ENCODE measurements at regions not wholly inside any gene's neighbourhood (a gene's known extent, or its start where the extent isn't known, plus 50 kb on each side); places are given as distances from the start of the nearest gene placed in this dataset.

DNA sequence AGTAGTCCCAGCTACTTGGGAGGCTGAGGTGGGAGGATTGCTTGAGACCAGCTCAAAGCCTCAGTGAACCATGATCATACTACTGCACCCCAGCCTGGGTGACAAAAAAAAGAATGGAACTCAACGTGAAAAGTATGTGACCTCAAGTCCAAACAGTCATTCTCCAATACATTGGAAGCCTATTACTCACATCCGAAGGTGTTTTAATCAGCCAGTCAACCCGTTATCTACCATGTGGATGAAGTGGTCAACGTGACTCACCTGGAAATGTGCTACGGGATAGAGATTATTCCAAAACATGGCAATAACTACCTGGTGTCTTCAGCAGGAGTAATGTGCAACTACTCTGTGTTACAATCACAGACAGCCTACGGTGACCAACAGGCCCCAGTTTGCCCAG is 85.8 kb upstream of the TOP1 start:
- no peak for DNase-seq

DNA sequence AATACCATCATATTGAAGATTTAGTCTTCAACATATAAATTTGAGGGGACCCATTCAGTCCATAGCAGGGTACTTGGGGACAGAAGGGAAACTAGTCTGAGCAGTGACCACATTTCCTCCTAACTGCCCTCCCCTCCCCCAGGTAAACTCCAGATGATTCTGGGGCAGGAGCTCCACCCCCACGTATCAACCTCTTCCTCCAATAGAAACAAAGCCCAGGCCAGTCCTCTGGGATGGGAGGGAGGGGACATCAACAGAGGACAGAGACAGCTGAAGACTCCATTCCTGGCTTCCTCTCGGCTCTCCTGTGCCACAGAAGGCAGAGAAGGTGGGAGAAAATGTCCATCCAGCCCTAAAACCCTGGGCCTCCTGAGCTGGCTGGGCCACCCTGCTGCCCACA is 85.0 kb upstream of the TOP1 start:
- no peak for DNase-seq

DNA sequence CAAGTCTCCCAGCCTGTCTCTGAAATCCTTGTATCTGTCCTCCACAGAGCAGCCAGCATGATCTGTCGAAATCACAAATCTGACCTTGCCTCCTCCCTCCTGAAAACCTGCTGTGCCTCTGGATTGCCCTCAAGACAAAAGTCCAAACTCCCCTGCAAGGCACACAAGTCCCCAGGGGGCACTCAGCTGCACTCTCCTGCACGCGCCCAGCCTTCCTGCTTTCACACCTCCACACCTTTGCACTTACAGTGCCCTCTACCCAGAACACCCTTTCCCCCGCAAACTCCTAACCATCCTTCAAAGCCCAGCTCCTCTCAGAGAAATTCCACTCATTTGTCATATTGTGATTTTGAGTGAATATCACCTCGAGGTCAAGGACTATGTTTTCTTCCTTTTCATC is 83.4 kb upstream of the TOP1 start:
- DNase-seq, result no peak

DNA sequence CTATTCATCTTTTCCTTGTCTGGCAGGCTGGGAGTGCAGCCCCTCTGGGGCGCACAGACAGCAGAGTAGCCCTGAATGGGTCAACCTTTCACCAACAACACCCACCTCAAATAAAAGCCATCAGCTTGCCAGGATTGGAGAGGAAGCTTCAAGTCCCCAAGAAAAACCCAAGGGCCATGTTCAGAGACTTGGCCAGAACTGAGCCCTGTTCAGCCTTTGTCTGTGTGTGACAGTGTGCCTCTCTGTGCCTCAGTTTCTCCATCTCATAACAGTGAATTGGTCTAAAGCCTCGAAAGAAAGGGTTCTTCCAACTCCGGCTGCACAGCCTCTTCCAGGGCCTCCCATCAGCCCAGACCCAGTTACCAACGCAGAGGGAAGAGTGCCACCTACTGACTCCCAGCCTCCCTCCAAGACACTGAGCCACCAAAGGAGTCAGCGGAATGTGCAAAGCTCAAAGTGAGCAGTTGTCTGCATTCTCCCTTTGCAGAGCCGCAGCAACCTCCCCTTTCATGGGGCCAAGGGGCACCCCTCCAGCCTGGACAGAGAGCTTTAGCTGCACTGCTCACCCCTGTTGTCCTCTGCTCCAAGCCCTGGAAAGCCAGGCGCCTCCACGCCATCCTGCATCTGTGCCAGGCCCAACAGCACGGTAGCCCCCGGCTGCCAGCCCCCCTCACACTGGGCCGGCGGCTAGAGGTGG is 82.7 kb upstream of the TOP1 start:
- peak; percentile 57 for DNase-seq

DNA sequence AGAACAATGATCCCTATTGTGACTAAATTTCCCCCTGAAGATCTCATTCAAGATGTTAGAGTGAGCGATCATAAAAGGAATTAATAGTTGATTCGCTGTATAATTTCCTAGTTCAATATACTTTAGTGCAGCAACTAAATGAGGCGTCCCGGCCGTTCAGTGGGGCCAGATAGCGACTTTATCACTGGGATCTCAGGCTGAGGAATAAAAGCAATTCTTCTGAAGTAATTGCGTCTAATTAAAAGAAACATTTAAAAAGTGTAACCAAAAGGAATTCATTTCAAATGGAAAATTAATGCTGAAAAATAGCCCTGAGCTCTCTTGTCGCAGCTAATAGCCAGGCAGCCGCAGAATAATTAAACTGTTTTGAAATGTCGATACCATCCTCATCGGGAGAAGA is 82.2 kb upstream of the TOP1 start:
- DNase-seq, result no peak

DNA sequence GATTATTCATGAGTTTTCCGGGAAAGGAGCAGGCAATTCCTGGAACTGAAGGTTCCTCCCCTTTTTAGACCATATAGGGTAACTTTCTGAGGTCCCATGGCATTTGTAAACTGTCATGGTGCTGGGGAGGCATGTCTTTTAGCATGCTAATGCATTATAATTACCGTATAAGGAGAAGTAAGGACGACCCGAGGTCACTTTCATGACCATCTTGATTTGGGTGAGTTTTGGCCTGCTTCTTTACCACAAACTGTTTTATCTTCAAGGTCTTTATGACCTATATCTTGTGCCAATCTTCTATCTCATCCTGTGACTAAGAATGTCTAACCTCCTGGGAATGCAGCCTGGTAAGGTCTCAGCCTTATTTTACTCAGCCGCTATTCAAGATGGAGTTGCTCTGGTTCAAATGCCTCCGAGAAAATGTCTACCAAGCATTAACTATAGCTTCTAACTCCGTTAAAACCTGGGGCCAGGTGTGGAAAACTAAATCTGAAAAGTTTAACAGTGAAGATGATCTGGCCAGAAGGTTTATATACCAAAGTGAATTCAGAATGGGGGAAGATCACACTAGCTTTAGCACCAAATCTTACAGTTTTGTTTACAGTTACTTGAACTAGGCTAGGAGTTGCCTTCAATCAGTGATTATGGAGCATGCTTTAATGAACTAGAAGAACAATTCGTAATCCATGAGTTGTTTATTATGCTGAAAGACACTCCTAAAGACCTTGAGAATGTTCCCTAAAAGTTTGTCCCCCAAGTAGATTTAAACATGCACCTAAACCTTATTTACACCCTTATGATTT is 80.0 kb upstream of the TOP1 start:
- DNase-seq, result no peak

DNA sequence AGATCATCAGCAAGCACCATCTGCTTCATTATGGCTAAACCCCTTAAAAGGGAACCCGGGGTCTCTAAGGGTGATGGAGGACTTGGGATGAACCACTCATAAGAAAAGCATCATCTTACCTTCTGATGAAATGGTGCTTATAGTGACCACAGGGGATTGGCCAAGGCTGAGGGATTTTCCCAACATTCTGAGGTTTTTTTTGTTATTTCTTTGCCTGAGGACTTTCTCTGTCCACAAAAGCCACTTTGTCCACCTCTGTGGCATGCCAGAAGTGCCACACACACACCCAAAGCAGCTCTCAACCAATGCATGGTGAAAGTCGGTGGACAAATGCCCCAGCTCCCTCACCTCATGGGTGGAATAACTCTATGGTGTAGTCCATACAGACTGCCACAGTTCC is 79.3 kb upstream of the TOP1 start:
- DNase-seq, result no peak

DNA sequence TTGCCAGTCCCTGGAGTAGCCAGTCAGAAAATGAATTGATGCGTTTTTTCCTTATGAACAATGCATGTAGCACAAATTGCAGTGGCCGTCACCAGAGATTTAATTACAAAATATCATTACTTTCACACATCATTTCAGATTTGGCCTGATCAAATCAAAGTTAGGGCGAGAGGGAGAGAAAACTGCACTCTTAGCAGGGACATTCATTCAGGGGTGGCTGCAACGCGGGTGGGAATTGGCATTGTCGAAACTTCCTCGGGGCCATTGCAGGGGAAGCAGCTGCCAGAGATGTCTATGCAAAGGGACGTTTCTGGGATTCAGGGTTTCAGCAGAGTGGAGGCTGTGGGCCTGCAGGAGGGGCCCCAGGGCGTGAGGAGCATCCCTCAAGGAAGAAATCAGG is 76.5 kb upstream of the TOP1 start:
- DNase-seq, result no peak

DNA sequence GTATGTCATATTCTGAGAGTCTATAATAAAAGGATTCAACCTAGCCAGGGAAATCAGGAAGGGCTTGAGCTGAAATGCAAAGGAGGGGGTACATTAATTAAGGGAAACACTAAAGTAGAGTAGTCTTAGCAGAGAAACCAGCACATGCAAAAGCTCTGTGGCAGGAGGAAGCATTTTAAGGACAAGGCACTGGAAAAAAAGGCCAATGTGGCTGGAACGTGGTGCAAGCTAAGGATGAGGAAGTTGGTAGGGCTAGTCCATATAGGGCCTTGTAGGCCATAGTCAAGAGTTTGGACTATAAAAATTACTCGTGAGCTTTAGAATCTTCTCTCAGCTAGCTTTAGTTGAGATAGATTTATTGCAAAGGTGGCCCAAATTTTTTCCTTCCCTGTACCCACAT is 75.2 kb upstream of the TOP1 start:
- no peak for DNase-seq

DNA sequence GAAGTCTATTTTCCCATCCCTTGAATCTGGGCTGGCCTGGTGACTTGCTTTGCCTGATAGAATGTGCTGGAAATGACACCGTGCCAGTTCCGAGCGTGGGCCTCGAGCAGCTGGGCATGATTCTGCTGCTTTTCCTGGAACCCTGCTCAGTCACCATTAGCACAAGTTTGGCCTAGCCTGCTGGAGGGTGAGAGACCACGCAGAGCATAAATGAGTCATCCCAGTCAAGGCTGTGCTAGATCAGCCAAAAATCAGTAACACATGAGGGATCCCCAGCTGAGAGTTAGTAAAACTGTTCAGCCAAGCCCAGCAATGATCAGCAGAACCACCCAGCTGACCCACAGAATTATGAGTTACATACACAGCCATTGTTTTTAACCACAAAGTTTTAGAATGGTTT is 74.8 kb upstream of the TOP1 start:
- DNase-seq, result no peak

DNA sequence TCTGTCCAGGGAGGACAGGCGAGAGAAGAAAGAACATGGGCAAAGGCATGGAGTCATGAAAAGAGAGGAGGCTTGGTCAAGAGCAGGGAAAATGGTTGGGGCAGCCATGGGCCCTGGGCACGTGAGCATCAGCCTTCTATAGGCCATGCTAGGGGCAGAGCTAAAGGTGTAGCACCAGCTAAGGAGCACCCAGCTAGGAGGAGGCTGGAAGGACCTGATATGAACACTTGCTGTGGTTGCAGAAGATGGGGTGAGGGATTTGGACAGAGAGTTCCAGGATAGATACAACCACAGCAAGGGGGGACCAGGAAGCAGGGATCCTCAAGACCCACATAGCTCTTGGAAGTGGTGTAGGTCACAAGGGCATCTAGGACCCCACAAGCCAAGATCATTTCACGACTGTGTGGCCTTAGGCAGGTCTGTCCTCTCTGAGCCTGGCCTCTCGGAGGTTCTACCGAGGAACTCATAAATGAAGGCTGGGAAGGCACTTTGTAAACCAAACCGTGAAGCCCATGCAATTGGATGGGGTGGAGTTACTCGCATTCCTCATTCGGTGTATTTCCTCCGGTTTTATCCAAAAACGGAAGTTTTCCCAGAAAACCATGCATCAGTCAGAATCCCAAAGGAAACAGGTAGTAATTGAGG is 74.0 kb upstream of the TOP1 start:
- DNase-seq, result no peak

DNA sequence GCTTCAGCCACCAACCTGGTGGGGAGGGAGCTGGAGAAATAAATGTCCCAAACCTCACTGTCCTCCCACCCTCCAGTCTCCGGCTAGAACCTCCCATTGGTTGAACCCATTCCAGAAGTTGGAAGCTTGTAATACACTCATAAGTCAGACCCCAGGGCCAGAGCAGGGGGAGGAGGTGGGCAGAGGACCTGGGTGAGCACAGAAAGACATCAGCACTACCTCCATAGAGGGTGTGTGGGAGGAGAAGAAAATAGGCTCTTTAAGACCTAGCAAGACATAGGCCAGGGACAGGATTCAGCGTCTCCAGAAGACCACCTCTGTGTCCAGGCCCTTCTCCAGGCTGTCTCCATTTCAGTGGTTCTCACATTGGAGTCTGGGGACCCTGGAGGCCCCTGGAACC is 73.3 kb upstream of the TOP1 start:
- DNase-seq, result no peak

DNA sequence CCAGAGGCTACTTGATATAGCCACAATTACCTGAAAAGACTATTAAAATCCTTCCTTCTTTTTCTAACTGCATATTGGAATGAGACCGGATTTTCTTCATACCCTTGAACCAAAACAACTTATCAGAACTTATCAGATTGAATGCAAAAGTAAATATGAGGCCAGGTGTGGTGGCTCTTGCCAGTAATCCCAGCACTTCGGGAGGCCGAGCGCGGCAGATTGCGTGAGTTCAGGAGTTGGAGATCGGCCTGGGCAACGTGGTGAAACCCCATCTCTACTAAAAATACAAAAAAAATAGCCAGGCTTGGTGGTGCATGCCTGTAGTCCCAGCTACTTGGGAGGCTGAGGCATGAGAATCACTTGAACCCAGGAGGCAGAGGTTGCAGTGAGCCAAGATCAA is 72.8 kb upstream of the TOP1 start:
- DNase-seq, result peak; percentile 13

DNA sequence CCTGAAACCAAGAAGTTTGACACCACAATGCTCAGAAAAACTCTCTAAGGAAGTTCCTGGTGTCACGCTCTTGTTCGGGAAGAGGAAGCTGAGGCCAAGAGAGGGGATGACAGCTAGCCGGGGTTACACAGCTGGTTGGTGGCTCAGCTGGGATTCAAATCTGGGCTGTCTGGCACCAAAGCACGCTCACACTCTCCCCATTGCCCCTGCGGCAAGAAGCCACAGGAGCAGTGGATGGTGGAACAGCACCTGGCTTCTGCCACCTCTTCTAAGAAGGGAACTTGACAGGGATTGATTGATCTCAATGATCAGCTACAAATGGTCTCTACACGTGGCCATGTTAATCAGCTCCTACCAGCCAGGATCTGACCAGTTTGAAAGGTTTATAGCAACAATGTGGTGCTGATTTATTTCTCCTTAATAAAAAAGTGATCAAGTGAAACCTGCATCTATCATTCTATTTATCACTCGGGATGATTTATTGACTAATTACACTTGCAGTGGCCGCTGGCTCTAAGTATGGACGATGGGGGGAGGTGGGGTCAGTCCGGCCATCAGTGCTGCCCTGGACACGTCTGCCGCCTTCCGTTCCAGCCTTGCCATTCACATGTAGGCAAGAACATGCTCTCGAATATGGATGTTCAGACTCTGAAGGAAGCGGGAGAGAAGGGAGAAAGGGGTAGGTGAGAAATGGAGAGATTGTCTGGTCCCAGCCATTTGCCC is 71.9 kb upstream of the TOP1 start:
- DNase-seq, result no peak

DNA sequence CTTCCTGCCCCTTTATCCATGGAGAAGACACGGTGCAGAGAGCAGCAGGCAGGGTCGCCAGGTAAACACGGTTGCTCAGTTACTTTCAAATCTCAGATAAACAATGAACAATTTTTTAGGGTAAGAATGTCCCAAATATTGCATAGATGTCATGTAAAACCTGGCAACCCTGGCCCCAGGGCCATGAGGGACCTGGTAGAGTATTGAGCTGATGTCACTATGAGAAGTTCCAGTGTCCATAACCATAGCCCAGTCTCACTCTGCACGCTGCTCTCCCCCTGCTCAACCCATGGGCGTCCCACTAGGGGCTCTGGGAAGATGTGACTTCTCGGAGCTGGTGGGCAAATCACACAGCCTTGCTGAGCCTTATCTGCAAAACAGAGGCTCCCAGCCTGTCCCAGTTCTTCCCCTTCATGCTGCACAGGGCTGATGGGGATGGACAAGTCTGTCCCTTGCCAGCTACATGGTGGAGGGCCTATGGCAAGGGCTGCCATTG is 71.3 kb upstream of the TOP1 start:
- DNase-seq, result no peak

DNA sequence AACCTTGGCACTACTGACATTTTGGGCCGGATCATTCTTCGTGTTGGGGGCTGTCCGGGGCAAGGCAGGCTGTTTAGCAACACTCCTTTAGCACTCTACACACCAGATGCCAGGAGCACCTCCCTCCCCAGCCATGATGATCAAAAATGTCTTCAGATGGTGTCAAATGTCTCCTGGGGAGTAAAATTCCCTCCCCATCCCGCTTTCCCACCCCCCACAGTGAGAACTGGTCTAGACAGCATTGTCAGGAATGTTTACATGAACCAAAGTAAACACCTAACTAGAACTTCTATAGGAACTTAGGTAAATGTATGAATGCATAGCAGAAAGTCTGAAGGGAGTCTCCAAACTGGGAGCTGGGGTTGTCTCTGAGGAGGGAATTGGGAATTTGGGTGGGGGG is 70.0 kb upstream of the TOP1 start:
- DNase-seq, result no peak

DNA sequence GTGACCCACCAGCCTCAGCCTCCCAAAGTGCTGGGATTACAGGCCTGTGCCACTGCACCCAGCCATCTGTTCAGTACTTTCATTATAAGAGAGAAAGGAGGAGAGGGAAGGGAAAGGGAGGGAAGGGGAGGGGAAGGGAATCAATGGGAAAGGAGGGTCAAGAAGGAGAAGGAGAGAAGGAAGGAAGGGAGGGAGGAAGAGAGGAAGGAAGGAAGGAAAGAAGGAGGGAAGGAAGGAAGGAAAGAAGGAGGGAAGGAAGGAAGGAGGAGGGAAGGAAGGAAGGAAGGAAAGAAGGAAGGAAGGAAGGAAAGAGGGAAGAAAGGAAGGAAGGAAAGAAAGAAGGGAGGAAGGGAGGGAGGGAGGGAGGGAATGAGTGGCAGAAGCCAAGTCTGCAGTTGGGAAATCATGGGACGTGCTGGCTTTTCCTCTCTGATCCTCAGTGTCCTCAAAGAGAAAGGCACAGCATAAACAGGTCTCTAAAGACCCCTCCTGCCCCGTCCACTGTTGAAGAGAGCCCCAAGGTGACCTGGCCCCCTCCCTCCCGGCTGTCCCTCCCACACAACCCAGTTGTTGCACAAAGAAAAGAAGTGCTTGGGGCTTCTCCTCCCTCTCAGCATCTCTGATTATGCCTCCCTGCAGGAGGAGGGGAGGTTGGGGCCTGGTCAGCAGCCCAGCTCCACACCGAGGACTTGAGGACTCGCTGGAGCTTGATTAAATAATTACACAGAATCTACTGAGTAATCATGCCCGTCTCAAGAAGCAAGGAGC is 69.1 kb upstream of the TOP1 start:
- no peak for DNase-seq

DNA sequence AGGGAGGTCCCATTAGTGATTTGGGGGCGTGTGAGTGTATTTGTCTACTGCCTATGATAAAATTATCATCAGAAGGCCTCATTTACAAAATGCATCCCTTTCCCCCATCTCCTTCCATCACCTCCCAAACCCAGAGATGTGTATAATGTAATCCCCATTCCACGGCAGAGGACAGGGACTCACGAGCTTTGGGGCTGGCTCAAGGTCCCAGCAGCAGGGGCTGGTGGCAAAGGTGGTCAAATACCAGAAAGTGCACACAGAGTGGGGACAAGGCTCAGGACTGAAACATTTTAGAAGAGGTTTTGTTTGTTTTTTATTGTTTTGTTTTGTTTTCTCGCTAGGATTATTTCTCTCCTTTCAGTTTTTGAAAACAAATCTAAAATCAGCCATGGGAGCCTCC is 68.5 kb upstream of the TOP1 start:
- no peak for DNase-seq

DNA sequence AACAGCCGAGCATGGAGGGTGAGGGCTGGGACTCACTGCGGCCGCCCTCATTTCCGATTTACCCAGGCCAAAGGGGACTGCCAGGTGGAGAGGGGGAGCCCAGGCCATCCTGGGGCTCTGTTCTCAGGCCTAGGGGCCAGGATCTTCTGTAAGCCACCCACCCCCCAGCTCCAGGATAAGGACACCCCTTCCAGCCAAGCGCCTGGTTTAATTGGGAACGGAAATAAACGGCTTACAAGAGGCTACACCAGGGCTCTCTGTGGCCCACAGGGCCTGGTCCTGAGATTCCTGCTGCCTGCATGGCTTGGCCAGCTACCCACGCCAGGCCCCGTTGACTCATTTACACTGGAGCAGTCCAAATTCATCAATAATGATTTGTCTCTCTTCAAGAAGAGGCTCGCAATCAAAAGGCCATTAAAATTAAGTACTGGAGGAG is 68.1 kb upstream of the TOP1 start:
- no peak for DNase-seq

DNA sequence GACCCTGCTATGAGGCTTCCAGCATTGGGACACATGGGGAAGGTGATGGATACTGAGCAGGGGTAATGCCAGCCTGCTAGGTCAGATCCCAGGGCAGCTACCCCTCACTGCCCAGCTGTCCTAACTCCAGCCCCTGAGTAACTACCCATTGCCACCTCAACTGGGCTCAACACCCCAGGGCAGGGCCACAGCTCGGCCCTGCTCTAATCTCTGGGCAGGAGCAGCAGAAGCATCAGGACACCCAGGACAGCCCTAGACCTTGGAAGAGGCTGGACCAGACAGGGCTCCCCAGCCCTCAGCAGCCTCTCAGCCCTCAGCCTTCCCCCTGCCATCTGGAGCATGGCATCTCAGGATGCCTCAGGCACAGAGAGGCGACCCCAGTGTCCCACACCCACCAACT is 67.4 kb upstream of the TOP1 start:
- no peak for DNase-seq

DNA sequence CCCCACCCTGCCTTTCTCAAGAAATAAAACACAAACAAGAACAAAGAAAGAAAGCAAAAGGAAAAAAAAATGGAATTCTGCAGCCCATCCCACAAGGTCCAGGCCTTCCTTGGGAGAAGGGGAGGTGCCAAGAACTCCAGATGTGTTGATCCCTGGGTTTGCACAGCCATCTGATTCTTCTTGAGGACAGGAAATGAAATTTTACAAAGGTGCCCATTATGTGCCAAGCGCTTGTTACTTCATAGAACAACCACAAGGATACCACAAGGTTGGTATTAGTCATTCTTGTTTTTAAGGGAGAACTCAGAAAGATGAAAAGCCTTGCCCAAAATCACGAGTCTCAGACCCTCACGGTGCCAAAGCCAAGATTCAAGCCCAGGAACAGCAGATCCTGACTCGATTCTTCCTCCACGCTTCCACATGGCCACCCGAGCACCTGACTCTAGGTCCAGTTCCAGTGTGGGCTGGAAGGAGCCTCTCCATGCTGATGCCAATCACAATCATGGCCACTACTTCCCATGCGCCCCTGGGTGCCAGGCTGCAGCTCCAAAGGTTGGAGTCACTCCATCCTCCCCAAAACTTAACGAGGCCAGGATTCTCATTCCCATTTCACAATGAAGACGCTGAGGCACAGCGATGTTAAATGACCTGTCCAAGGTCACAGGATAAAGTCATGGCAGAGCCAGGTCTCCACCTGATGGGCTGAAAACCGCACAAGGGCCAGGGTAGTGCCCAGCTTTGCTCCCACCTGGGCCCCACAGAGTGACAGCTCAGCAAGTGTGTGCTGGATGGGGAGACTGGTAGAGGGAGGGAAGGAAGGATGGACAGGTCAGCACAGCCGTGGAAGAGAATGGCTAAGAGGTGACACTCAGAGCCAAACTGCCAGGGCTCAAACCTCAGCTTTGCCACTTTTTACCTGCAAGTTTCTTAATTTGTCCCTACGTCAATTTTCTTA is 66.7 kb upstream of the TOP1 start:
- no peak for DNase-seq

All from DMS53 (cell line).